Body of pancreas (tissue), 4 donors: ENCODE measurements at regions not wholly inside any gene's neighbourhood (a gene's known extent, or its start where the extent isn't known, plus 50 kb on each side); places are given as distances from the start of the nearest gene placed in this dataset.

Source experiments
- ATAC-seq: fragments of 150-250 bp; one replicate; pipeline ENCODE4 v1.9.1; 2016
- DNase-seq, 4 donors: peaks; one replicate each; pipeline ENCODE4 v3.0.0-alpha.2; 2019
- H3K27ac ChIP-seq, 4 donors: fragments of 200-600 bp; sonication (generic); 1 replicate in 3 of 4; 2 replicates in 1 of 4; pipeline versions ENCODE4 v1.5.1 to v1.6.1; 2016 to 2019; ENCODE audit warnings: mild to moderate bottlenecking in 1 of 4, mixed read lengths in 1 of 4, moderate library complexity in 1 of 4
- H3K27me3 ChIP-seq, 2 donors: fragments of 200-600 bp; sonication (generic); one replicate each; pipeline ENCODE4 v1.6.0; 2016; ENCODE audit warnings: mild to moderate bottlenecking in 1 of 2
- H3K36me3 ChIP-seq, 2 donors: fragments of 200-600 bp; sonication (generic); replicated peaks in 1 of 2; 2 replicates each; pipeline ENCODE4 v1.5.1; 2016; ENCODE audit warnings: low read depth in 2 of 2; ENCODE audit not compliant: insufficient read depth in 1 of 2
- H3K4me1 ChIP-seq: fragments of 200-600 bp; sonication (generic); one replicate; pipeline ENCODE4 v1.6.0; 2016
- H3K4me3 ChIP-seq, 2 donors: fragments of 200-600 bp; sonication (generic); 1 replicate in 1 of 2; 2 replicates in 1 of 2; pipeline ENCODE4 v1.5.1; 2016 to 2019
- H3K9me3 ChIP-seq, 3 donors: fragments of 200-600 bp; sonication (generic); 1 replicate in 2 of 3; 2 replicates in 1 of 3; pipeline ENCODE4 v1.5.1; 2016
- CTCF ChIP-seq, 7 experiments: fragments of 450-650 bp in 4 of 7; fragments of 200-600 bp in 3 of 7; sonication (generic) in 3 of 7; IDR thresholded peaks; one replicate each; pipeline ENCODE4 v1.5.1; 2016 to 2019; ENCODE audit warnings: antibody characterized with exemption in 7 of 7
- POLR2A ChIP-seq, 3 donors: fragments of 450-650 bp; IDR thresholded peaks; one replicate each; pipeline ENCODE4 v1.6.1; 2016; ENCODE audit warnings: antibody characterized with exemption in 3 of 3, mild to moderate bottlenecking in 2 of 3
- WGBS, 2 donors: methylation state at CpG; one replicate each; pipeline ENCODE4 v1.1.5; 2017; 5-methylcytosine and 5-hydroxymethylcytosine counted together
- intact Hi-C: fragments of 100-400 bp; cut with DNase I; formaldehyde crosslinking; loops from one replicate; pipeline ENCODE4 v1.15.1; 2023

GRCh38 chr14:43934102-43934501 is 573.0 kb downstream of the FSCB start:
- DNase-seq (no peak), ATAC-seq (no peak)
- Histone ChIP-seq H3K9me3 (no peaks in the 10 kb centered on the region), H3K4me1 (no peaks in the 10 kb centered on the region), H3K27me3 (no peaks in the 10 kb centered on the region), H3K4me3 (no peak overlapping the region), H3K27ac (no peak overlapping the region), H3K36me3 (no peaks in the 10 kb centered on the region)
- intact Hi-C loops: no loop called here
- TF ChIP-seq POLR2A (IDR thresholded peaks at IDR 0.05) (no peak), CTCF (IDR thresholded peaks at IDR 0.05) (no peak)
- WGBS, 2 donors: 47 to 53% methylated on average over 1 of the region's 1 CpG

GRCh38 chr14:43914041-43914693 is 592.9 kb downstream of the FSCB start:
- H3K4me1 ChIP-seq: no peaks in the 10 kb centered on the region
- TF ChIP-seq CTCF (IDR thresholded peaks at IDR 0.05) (no peak), POLR2A (IDR thresholded peaks at IDR 0.05) (no peak)
- no peaks in the 10 kb centered on the region for H3K36me3 ChIP-seq
- intact Hi-C loops: no loop called here
- H3K9me3 ChIP-seq: no peaks in the 10 kb centered on the region
- no peak for ATAC-seq
- H3K4me3 ChIP-seq: no peak overlapping the region
- H3K27me3 ChIP-seq: no peaks in the 10 kb centered on the region
- no peak overlapping the region for H3K27ac ChIP-seq
- 77 to 88% methylated on average over 4 of the region's 4 CpGs for WGBS, 2 donors
- no peak for DNase-seq

GRCh38 chr14:43903209-43903608 is 603.9 kb downstream of the FSCB start:
- intact Hi-C loops: no loop called here
- ATAC-seq (no peak), DNase-seq (no peak)
- H3K27ac ChIP-seq: no peak overlapping the region
- WGBS, 2 donors: 38 to 48% methylated on average over 1 of the region's 1 CpG
- peaks cover 8% of the 10 kb centered on the region for H3K4me1 ChIP-seq
- TF ChIP-seq POLR2A (IDR thresholded peaks at IDR 0.05) (no peak), CTCF (IDR thresholded peaks at IDR 0.05) (no peak)
- H3K4me3 ChIP-seq: no peak overlapping the region
- H3K36me3 ChIP-seq: no peaks in the 10 kb centered on the region
- H3K27me3 ChIP-seq: no peaks in the 10 kb centered on the region
- no peaks in the 10 kb centered on the region for H3K9me3 ChIP-seq

GRCh38 chr14:43901911-43902673 is 605.0 kb downstream of the FSCB start:
- DNase-seq (no peak), ATAC-seq (no peak)
- H3K4me1 ChIP-seq: peaks cover 8% of the 10 kb centered on the region
- no peak overlapping the region for H3K27ac ChIP-seq
- TF ChIP-seq POLR2A (IDR thresholded peaks at IDR 0.05): no peak
- TF ChIP-seq CTCF (IDR thresholded peaks at IDR 0.05): no peak
- no peaks in the 10 kb centered on the region for H3K27me3 ChIP-seq
- H3K4me3 ChIP-seq: no peak overlapping the region
- 29 to 35% methylated on average over 3 of the region's 3 CpGs for WGBS, 2 donors
- intact Hi-C loops: no loop called here
- no peaks in the 10 kb centered on the region for H3K9me3 ChIP-seq
- H3K36me3 ChIP-seq: no peaks in the 10 kb centered on the region
